ENCODE measurements at regions not wholly inside any gene's neighbourhood (a gene's known extent, or its start where the extent isn't known, plus 50 kb on each side); places are given as distances from the start of the nearest gene placed in this dataset.

GRCh38 chr11:110968348-110969062 is 256.3 kb upstream of the ARHGAP20 start:
- Histone ChIP-seq H3K36me3 (no peaks in the 10 kb centered on the region), H3K4me1 (replicated peaks) (no peaks in the 10 kb centered on the region), H3K27me3 (replicated peaks) (no peaks in the 10 kb centered on the region), H3K4me3 (no peak overlapping the region), H3K9me3 (replicated peaks) (no peaks in the 10 kb centered on the region), H3K27ac (no peak overlapping the region)
- DNase-seq (ENCODE audit: low read depth in 1 of 2, low spot score in 2 of 2), result no peak

GRCh38 chr11:110966131-110966530 is 253.9 kb upstream of the ARHGAP20 start:
- no peak for DNase-seq (ENCODE audit: low read depth in 1 of 2, low spot score in 2 of 2)
- Histone ChIP-seq H3K27me3 (replicated peaks) (no peaks in the 10 kb centered on the region), H3K36me3 (no peaks in the 10 kb centered on the region), H3K4me3 (no peak overlapping the region), H3K27ac (no peak overlapping the region), H3K4me1 (replicated peaks) (no peaks in the 10 kb centered on the region), H3K9me3 (replicated peaks) (no peaks in the 10 kb centered on the region)

- DNase-seq (ENCODE audit: low read depth in 1 of 2, low spot score in 2 of 2), result no peak
- Histone ChIP-seq H3K36me3 (no peaks in the 10 kb centered on the region), H3K9me3 (replicated peaks) (no peaks in the 10 kb centered on the region), H3K4me1 (replicated peaks) (no peaks in the 10 kb centered on the region), H3K27me3 (replicated peaks) (no peaks in the 10 kb centered on the region), H3K27ac (no peak overlapping the region), H3K4me3 (no peak overlapping the region)
Measured at GRCh38 chr11:110962921-110963320, 250.7 kb upstream of the ARHGAP20 start.

GRCh38 chr11:110960167-110960566 is 247.9 kb upstream of the ARHGAP20 start:
- H3K27me3 ChIP-seq (replicated peaks), result no peaks in the 10 kb centered on the region
- DNase-seq (ENCODE audit: low read depth in 1 of 2, low spot score in 2 of 2), result no peak
- H3K36me3 ChIP-seq, result no peaks in the 10 kb centered on the region
- no peaks in the 10 kb centered on the region for H3K9me3 ChIP-seq (replicated peaks)
- H3K4me3 ChIP-seq, result no peak overlapping the region
- H3K4me1 ChIP-seq (replicated peaks), result no peaks in the 10 kb centered on the region
- H3K27ac ChIP-seq, result no peak overlapping the region

GRCh38 chr11:110958216-110958615 is 246.0 kb upstream of the ARHGAP20 start:
- no peaks in the 10 kb centered on the region for H3K4me1 ChIP-seq (replicated peaks)
- no peak overlapping the region for H3K27ac ChIP-seq
- no peaks in the 10 kb centered on the region for H3K27me3 ChIP-seq (replicated peaks)
- DNase-seq (ENCODE audit: low read depth in 1 of 2, low spot score in 2 of 2), result no peak
- no peak overlapping the region for H3K4me3 ChIP-seq
- H3K9me3 ChIP-seq (replicated peaks), result no peaks in the 10 kb centered on the region
- H3K36me3 ChIP-seq, result no peaks in the 10 kb centered on the region

GRCh38 chr11:110955776-110956175 is 243.5 kb upstream of the ARHGAP20 start:
- H3K27me3 ChIP-seq (replicated peaks), result no peaks in the 10 kb centered on the region
- no peak overlapping the region for H3K4me3 ChIP-seq
- no peaks in the 10 kb centered on the region for H3K9me3 ChIP-seq (replicated peaks)
- H3K36me3 ChIP-seq, result no peaks in the 10 kb centered on the region
- H3K27ac ChIP-seq, result no peak overlapping the region
- no peaks in the 10 kb centered on the region for H3K4me1 ChIP-seq (replicated peaks)
- DNase-seq (ENCODE audit: low read depth in 1 of 2, low spot score in 2 of 2), result no peak

- H3K27me3 ChIP-seq (replicated peaks), result no peaks in the 10 kb centered on the region
- H3K36me3 ChIP-seq, result no peaks in the 10 kb centered on the region
- DNase-seq (ENCODE audit: low read depth in 1 of 2, low spot score in 2 of 2), result no peak
- no peak overlapping the region for H3K4me3 ChIP-seq
- no peaks in the 10 kb centered on the region for H3K9me3 ChIP-seq (replicated peaks)
- H3K4me1 ChIP-seq (replicated peaks), result no peaks in the 10 kb centered on the region
- H3K27ac ChIP-seq, result no peak overlapping the region
Measured at GRCh38 chr11:110951950-110952503, 239.8 kb upstream of the ARHGAP20 start.

- DNase-seq (ENCODE audit: low read depth in 1 of 2, low spot score in 2 of 2), result no peak
- no peaks in the 10 kb centered on the region for H3K27me3 ChIP-seq (replicated peaks)
- no peak overlapping the region for H3K27ac ChIP-seq
- H3K9me3 ChIP-seq (replicated peaks), result no peaks in the 10 kb centered on the region
- no peak overlapping the region for H3K4me3 ChIP-seq
- no peaks in the 10 kb centered on the region for H3K4me1 ChIP-seq (replicated peaks)
- H3K36me3 ChIP-seq, result no peaks in the 10 kb centered on the region
Measured at GRCh38 chr11:110951037-110951949, 239.1 kb upstream of the ARHGAP20 start.

- Histone ChIP-seq H3K36me3 (no peaks in the 10 kb centered on the region), H3K27me3 (replicated peaks) (no peaks in the 10 kb centered on the region), H3K27ac (no peak overlapping the region), H3K4me1 (replicated peaks) (no peaks in the 10 kb centered on the region), H3K4me3 (no peak overlapping the region), H3K9me3 (replicated peaks) (no peaks in the 10 kb centered on the region)
- DNase-seq (ENCODE audit: low read depth in 1 of 2, low spot score in 2 of 2), result no peak
Measured at GRCh38 chr11:110948112-110948511, 235.9 kb upstream of the ARHGAP20 start.

- no peak for DNase-seq (ENCODE audit: low read depth in 1 of 2, low spot score in 2 of 2)
- no peaks in the 10 kb centered on the region for H3K4me1 ChIP-seq (replicated peaks)
- no peak overlapping the region for H3K27ac ChIP-seq
- no peak overlapping the region for H3K4me3 ChIP-seq
- H3K9me3 ChIP-seq (replicated peaks), result no peaks in the 10 kb centered on the region
- no peaks in the 10 kb centered on the region for H3K27me3 ChIP-seq (replicated peaks)
- no peaks in the 10 kb centered on the region for H3K36me3 ChIP-seq
Measured at GRCh38 chr11:110947096-110947495, 234.9 kb upstream of the ARHGAP20 start.

GRCh38 chr11:110939471-110939870 is 227.2 kb upstream of the ARHGAP20 start:
- no peaks in the 10 kb centered on the region for H3K36me3 ChIP-seq
- no peak overlapping the region for H3K4me3 ChIP-seq
- no peak for DNase-seq (ENCODE audit: low read depth in 1 of 2, low spot score in 2 of 2)
- H3K9me3 ChIP-seq (replicated peaks), result no peaks in the 10 kb centered on the region
- H3K27me3 ChIP-seq (replicated peaks), result no peaks in the 10 kb centered on the region
- H3K4me1 ChIP-seq (replicated peaks), result no peaks in the 10 kb centered on the region
- no peak overlapping the region for H3K27ac ChIP-seq

GRCh38 chr11:110935018-110935640 is 222.9 kb upstream of the ARHGAP20 start:
- Histone ChIP-seq H3K36me3 (no peaks in the 10 kb centered on the region), H3K27me3 (replicated peaks) (no peaks in the 10 kb centered on the region), H3K27ac (no peak overlapping the region), H3K4me1 (replicated peaks) (no peaks in the 10 kb centered on the region), H3K9me3 (replicated peaks) (no peaks in the 10 kb centered on the region), H3K4me3 (no peak overlapping the region)
- DNase-seq (ENCODE audit: low read depth in 1 of 2, low spot score in 2 of 2), result no peak

GRCh38 chr11:110929129-110929528 is 216.9 kb upstream of the ARHGAP20 start:
- H3K36me3 ChIP-seq, result no peaks in the 10 kb centered on the region
- DNase-seq (ENCODE audit: low read depth in 1 of 2, low spot score in 2 of 2), result no peak
- no peak overlapping the region for H3K4me3 ChIP-seq
- no peaks in the 10 kb centered on the region for H3K9me3 ChIP-seq (replicated peaks)
- no peaks in the 10 kb centered on the region for H3K27me3 ChIP-seq (replicated peaks)
- H3K27ac ChIP-seq, result no peak overlapping the region
- no peaks in the 10 kb centered on the region for H3K4me1 ChIP-seq (replicated peaks)

GRCh38 chr11:110928391-110928790 is 216.2 kb upstream of the ARHGAP20 start:
- H3K4me1 ChIP-seq (replicated peaks), result no peaks in the 10 kb centered on the region

More at GRCh38 chr11:110928391-110928790, 216.2 kb upstream of the ARHGAP20 start:
- DNase-seq (ENCODE audit: low read depth in 1 of 2, low spot score in 2 of 2), result no peak
- Histone ChIP-seq H3K36me3 (no peaks in the 10 kb centered on the region), H3K9me3 (replicated peaks) (no peaks in the 10 kb centered on the region), H3K4me3 (no peak overlapping the region), H3K27me3 (replicated peaks) (no peaks in the 10 kb centered on the region), H3K27ac (no peak overlapping the region)

All from SJSA1 (cell line).